Ishikawa (cell line): ENCODE measurements at regions not wholly inside any gene's neighbourhood (a gene's known extent, or its start where the extent isn't known, plus 50 kb on each side); places are given as distances from the start of the nearest gene placed in this dataset.

Experiments used
- CEBPB ChIP-seq: IDR thresholded peaks from 2 replicates; pipeline ENCODE4 v1.6.1; 2012
- CREB1 ChIP-seq: IDR thresholded peaks from 2 replicates; pipeline ENCODE4 v1.6.1; 2012; ENCODE audit warnings: low read depth
- EGR1 ChIP-seq: IDR thresholded peaks from 2 replicates; pipeline ENCODE4 v1.6.1; 2012
- EP300 ChIP-seq: IDR thresholded peaks from 2 replicates; pipeline ENCODE4 v1.6.1; 2012; ENCODE audit warnings: borderline replicate concordance
- FOXM1 ChIP-seq: IDR thresholded peaks from 2 replicates; pipeline ENCODE4 v1.6.1; 2012; ENCODE audit warnings: low read depth, borderline replicate concordance
- MAX ChIP-seq: IDR thresholded peaks from 2 replicates; pipeline ENCODE4 v1.6.1; 2012
- NFIC ChIP-seq: IDR thresholded peaks from 2 replicates; pipeline ENCODE4 v1.6.1; 2012
- RAD21 ChIP-seq: IDR thresholded peaks from 2 replicates; pipeline ENCODE4 v1.6.1; 2012; ENCODE audit warnings: low read depth
- REST ChIP-seq: IDR thresholded peaks from 2 replicates; pipeline ENCODE4 v1.6.1; 2012; ENCODE audit warnings: low read depth, mild to moderate bottlenecking
- TAF1 ChIP-seq: IDR thresholded peaks from 2 replicates; pipeline ENCODE4 v1.6.1; 2012; ENCODE audit warnings: low read depth, mild to moderate bottlenecking
- TCF12 ChIP-seq: IDR thresholded peaks from 2 replicates; pipeline ENCODE4 v1.6.1; 2012; ENCODE audit warnings: low read depth
- TEAD4 ChIP-seq: IDR thresholded peaks from 2 replicates; pipeline ENCODE4 v1.6.1; 2012
- USF1 ChIP-seq: IDR thresholded peaks from 2 replicates; pipeline ENCODE4 v1.6.1; 2012
- YY1 ChIP-seq: IDR thresholded peaks from 2 replicates; pipeline ENCODE4 v1.6.1; 2012; ENCODE audit warnings: low read depth
- ZBTB7A ChIP-seq: IDR thresholded peaks from 2 replicates; pipeline ENCODE4 v1.6.1; 2012; ENCODE audit warnings: low read depth

- no peak for TF ChIP-seq MAX
- no peak for TF ChIP-seq NFIC
- TF ChIP-seq EGR1 = no peak
- no peak for TF ChIP-seq TCF12
- no peak for TF ChIP-seq FOXM1
- TF ChIP-seq TAF1 = no peak
- TF ChIP-seq ZBTB7A = no peak
- no peak for TF ChIP-seq YY1
- no peak for TF ChIP-seq CREB1
- no peak for TF ChIP-seq USF1
Measured at GRCh38 chr5:67997892-67998457, 217.6 kb upstream of the PIK3R1 start.

- TF ChIP-seq NFIC (no peak), RAD21 (no peak), ZBTB7A (no peak), FOXM1 (no peak), EP300 (no peak), TCF12 (no peak), MAX (no peak), CEBPB (no peak), EGR1 (no peak), CREB1 (no peak), USF1 (no peak), TEAD4 (no peak), REST (no peak), YY1 (no peak), TAF1 (no peak)
Measured at GRCh38 chr5:67997148-67997547, 218.4 kb upstream of the PIK3R1 start.

- TF ChIP-seq EGR1 (no peak), RAD21 (no peak), ZBTB7A (no peak), USF1 (no peak), NFIC (peak; percentile 60), CEBPB (no peak), EP300 (no peak), CREB1 (no peak)
Measured at GRCh38 chr5:67996596-67996995, 219.0 kb upstream of the PIK3R1 start.

GRCh38 chr5:67992923-67993322 is 222.6 kb upstream of the PIK3R1 start:
- no peak for TF ChIP-seq CREB1
- no peak for TF ChIP-seq RAD21
- no peak for TF ChIP-seq TAF1
- TF ChIP-seq MAX = no peak
- no peak for TF ChIP-seq TEAD4
- TF ChIP-seq NFIC = no peak
- no peak for TF ChIP-seq YY1

- TF ChIP-seq YY1 (no peak), ZBTB7A (no peak), REST (no peak), EGR1 (no peak), TAF1 (no peak), USF1 (no peak), RAD21 (no peak), NFIC (no peak)
Measured at GRCh38 chr5:67989456-67989855, 226.1 kb upstream of the PIK3R1 start.
